ENCODE measurements at regions not wholly inside any gene's neighbourhood (a gene's known extent, or its start where the extent isn't known, plus 50 kb on each side); places are given as distances from the start of the nearest gene placed in this dataset.
A peak's percentile ranks its signal among the peaks of the same experiment; 100 is the strongest.
"Not testable (repeated sequence)": the region's sequence is repeated elsewhere in the genome, so short reads cannot be mapped to it uniquely, and the experiment has no call there.

DNA sequence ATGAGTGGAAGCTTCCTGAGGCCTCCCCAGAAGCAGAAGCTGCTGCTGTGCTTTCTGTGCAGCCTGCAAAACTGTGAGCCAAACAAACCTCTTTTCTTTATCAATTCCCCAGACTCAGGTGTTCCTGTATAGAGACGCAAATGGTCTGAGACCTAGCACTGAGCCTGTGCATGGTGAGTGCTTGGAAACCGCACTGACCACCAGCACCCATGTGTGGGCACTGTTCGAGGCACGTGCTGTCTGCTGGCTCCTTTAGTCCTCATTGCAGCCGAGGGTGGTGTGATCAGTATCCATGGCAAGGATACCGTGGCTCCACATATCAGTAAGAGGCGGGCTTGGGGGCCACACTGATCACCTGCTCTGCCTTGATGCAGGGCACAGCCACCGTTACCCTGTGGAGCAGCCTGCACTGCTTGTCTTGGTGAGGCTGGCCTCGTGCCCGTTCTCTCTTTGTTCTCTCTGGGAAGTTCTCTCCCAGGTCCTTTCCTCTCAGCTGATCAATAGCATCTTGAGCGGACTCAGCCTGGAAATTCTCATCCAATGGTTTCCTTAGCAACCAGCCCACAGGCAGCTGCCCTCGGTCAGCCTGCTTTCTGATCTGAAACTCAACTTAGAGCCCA is 101.0 kb downstream of the PLXNA1 start:
- intact Hi-C loops (cut with DNase I) = no loop called here
- no peak overlapping the region for H3K9ac ChIP-seq (ENCODE audit: low read length in 3 of 3)
- no peaks in the 10 kb centered on the region for H3K9me3 ChIP-seq (ENCODE audit: control insufficient read depth in 2 of 3, insufficient read depth in 1 of 3, low read length in 3 of 3)
- no peaks in the 10 kb centered on the region for H3K27me3 ChIP-seq (ENCODE audit: control insufficient read depth, insufficient read depth, low read length)
- TF ChIP-seq, protein P1, sequence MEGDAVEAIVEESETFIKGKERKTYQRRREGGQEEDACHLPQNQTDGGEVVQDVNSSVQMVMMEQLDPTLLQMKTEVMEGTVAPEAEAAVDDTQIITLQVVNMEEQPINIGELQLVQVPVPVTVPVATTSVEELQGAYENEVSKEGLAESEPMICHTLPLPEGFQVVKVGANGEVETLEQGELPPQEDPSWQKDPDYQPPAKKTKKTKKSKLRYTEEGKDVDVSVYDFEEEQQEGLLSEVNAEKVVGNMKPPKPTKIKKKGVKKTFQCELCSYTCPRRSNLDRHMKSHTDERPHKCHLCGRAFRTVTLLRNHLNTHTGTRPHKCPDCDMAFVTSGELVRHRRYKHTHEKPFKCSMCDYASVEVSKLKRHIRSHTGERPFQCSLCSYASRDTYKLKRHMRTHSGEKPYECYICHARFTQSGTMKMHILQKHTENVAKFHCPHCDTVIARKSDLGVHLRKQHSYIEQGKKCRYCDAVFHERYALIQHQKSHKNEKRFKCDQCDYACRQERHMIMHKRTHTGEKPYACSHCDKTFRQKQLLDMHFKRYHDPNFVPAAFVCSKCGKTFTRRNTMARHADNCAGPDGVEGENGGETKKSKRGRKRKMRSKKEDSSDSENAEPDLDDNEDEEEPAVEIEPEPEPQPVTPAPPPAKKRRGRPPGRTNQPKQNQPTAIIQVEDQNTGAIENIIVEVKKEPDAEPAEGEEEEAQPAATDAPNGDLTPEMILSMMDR (IDR thresholded peaks at IDR 0.05; ENCODE audit: borderline replicate concordance, extremely low read depth, insufficient read depth) = no peak
- H3K27ac ChIP-seq (ENCODE audit: low read depth in 2 of 2, low read length in 2 of 2) = no peak overlapping the region
- FAIRE-seq (no peak), DNase-seq (peak in 1 of 5 donors; percentile 18)
- H3K4me3 ChIP-seq (ENCODE audit: low read length in 3 of 3) = no peak overlapping the region
- no peaks in the 10 kb centered on the region for H3K4me1 ChIP-seq (ENCODE audit: control insufficient read depth in 2 of 3, insufficient read depth in 2 of 3, low read depth in 1 of 3, low read length in 3 of 3)
- no peaks in the 10 kb centered on the region for H3K36me3 ChIP-seq (ENCODE audit: control insufficient read depth in 2 of 3, insufficient read depth in 3 of 3, low read length in 3 of 3)

DNA sequence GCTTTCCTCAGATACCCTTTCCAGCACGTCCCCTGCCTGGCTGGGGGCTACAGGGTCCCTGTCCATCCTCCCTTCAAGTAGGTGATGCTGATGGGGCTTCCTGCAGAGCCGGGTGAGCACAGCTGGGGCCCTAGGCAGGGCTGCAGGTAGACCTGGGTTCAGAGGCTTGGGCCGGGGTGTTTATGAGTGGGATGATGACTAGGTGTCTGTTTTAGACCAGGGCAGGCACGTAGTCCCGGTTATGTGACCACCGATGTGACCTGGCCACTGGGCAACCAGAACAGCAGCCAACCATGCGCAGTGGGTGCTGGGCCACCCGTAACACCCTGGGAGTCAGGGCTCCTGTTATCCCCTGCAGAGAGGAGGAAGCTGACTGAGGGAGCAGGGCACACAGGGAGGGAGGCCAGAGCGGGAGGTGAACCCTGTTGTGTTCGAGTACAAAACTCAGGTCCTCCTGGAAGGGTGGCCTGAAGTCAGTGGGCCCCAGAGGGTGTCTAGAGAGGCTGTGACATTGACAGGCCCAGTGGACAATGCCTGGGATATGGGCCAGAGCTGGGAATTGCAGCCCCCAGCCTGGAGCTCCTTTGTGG is 101.6 kb downstream of the PLXNA1 start:
- Histone ChIP-seq H3K27ac (ENCODE audit: low read depth in 2 of 2, low read length in 2 of 2) (no peak overlapping the region), H3K4me3 (ENCODE audit: low read length in 3 of 3) (no peak overlapping the region), H3K4me1 (ENCODE audit: control insufficient read depth in 2 of 3, insufficient read depth in 2 of 3, low read depth in 1 of 3, low read length in 3 of 3) (no peaks in the 10 kb centered on the region), H3K9ac (ENCODE audit: low read length in 3 of 3) (no peak overlapping the region), H3K9me3 (ENCODE audit: control insufficient read depth in 2 of 3, insufficient read depth in 1 of 3, low read length in 3 of 3) (no peaks in the 10 kb centered on the region), H3K27me3 (ENCODE audit: control insufficient read depth, insufficient read depth, low read length) (no peaks in the 10 kb centered on the region), H3K36me3 (ENCODE audit: control insufficient read depth in 2 of 3, insufficient read depth in 3 of 3, low read length in 3 of 3) (no peaks in the 10 kb centered on the region)
- intact Hi-C loops (cut with DNase I) = no loop called here
- TF ChIP-seq, protein P1 (IDR thresholded peaks at IDR 0.05; ENCODE audit: borderline replicate concordance, extremely low read depth, insufficient read depth) = no peak
- DNase-seq (peak in 1 of 5 donors; percentile 49), FAIRE-seq (no peak)

DNA sequence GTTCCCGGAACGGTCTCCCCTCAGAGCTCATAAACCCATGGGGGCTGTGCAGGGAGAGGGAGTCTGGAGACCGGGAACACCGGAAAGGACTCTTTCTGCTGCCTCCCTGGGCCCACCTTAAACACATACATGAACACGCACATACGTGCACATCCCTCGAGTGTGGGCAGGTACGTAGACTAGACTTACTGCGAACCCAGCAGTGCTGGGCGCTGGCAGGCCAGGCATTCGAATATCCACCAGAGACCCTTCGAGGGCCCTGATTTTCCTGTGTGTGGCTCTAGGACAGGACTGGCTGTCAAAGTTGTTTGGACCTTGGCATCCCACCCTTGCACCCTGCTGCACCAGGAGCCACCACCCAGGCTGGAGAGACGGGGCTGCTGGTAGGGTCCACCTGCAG is 102.7 kb downstream of the PLXNA1 start:
- Histone ChIP-seq H3K9me3 (ENCODE audit: control insufficient read depth in 2 of 3, insufficient read depth in 1 of 3, low read length in 3 of 3) (no peaks in the 10 kb centered on the region), H3K9ac (ENCODE audit: low read length in 3 of 3) (no peak overlapping the region), H3K4me1 (ENCODE audit: control insufficient read depth in 2 of 3, insufficient read depth in 2 of 3, low read depth in 1 of 3, low read length in 3 of 3) (no peaks in the 10 kb centered on the region), H3K4me3 (ENCODE audit: low read length in 3 of 3) (no peak overlapping the region), H3K36me3 (ENCODE audit: control insufficient read depth in 2 of 3, insufficient read depth in 3 of 3, low read length in 3 of 3) (no peaks in the 10 kb centered on the region), H3K27me3 (ENCODE audit: control insufficient read depth, insufficient read depth, low read length) (no peaks in the 10 kb centered on the region), H3K27ac (ENCODE audit: low read depth in 2 of 2, low read length in 2 of 2) (no peak overlapping the region)
- DNase-seq = peak in 1 of 5 donors; percentile 60
- FAIRE-seq = no peak
- TF ChIP-seq, protein P1 (IDR thresholded peaks at IDR 0.05; ENCODE audit: borderline replicate concordance, extremely low read depth, insufficient read depth) = no peak
- intact Hi-C loops (cut with DNase I) = no loop called here

DNA sequence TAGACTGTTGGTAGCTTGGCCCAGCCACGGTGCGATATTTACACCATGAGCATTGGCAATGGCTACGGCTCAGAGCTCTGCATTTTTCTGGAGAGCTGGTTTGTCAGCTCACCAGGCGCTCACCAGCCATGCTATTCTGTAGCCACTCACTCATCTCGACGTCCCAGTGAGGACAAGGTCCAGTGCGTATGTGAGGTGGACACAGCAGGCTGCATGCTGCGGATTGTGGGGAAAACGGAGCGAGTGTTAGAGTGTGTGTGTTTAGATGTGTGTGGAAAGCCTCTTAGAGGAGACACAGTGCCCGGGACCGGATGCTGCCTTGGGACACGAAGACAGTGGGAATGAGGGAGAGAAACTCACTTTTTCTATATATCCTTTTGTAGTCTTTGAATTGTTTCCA is 103.7 kb downstream of the PLXNA1 start:
- H3K27ac ChIP-seq (ENCODE audit: low read depth in 2 of 2, low read length in 2 of 2); H3K9ac ChIP-seq (ENCODE audit: low read length in 3 of 3); H3K4me1 ChIP-seq (ENCODE audit: control insufficient read depth in 2 of 3, insufficient read depth in 2 of 3, low read depth in 1 of 3, low read length in 3 of 3); H3K36me3 ChIP-seq (ENCODE audit: control insufficient read depth in 2 of 3, insufficient read depth in 3 of 3, low read length in 3 of 3); H3K27me3 ChIP-seq (ENCODE audit: control insufficient read depth, insufficient read depth, low read length); H3K4me3 ChIP-seq (ENCODE audit: low read length in 3 of 3); FAIRE-seq; H3K9me3 ChIP-seq (ENCODE audit: control insufficient read depth in 2 of 3, insufficient read depth in 1 of 3, low read length in 3 of 3); intact Hi-C loops (cut with DNase I): not testable (repeated sequence)
- peak in 1 of 5 donors; percentile 35 for DNase-seq

All from kidney (tissue), 13 donors.